OCI-LY3 (cell line): ENCODE measurements at regions not wholly inside any gene's neighbourhood (a gene's known extent, or its start where the extent isn't known, plus 50 kb on each side); places are given as distances from the start of the nearest gene placed in this dataset.

Experiments used
- EZH2phosphoT487 ChIP-seq: fragments of 200-600 bp; shearing (Covaris generic); IDR thresholded peaks from 2 replicates; pipeline ENCODE4 v1.6.1; 2018; ENCODE audit warnings: antibody characterized with exemption, mixed run types, low read depth
- TF ChIP-seq, protein P1 (sequence below): fragments of 200-600, 300-600 bp; sonication (generic); IDR thresholded peaks from 2 replicates; pipeline ENCODE4 v1.5.1; 2014; ENCODE audit warnings: antibody characterized with exemption, low read length, low read depth

DNA sequence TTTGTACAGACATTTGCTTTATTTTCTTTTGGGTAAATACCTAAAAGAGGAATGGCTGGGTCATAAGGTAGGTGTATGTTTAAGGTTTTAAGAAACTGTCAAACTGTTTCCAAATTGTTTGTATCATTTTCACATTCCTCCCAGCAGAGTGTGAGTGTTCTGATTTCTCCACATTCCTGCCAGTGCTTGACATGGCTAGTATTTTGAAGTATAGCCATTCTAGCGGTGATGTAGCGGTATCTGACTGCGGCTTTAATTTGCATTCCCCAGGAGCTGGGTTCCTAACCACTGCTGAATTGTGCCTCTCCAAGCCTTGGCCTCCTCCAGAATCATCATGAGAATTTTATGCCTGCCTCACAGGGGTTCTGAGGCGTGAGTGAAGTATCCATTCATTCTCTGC lies 61.8 kb upstream of the ARL4C start:
- TF ChIP-seq, protein P1, sequence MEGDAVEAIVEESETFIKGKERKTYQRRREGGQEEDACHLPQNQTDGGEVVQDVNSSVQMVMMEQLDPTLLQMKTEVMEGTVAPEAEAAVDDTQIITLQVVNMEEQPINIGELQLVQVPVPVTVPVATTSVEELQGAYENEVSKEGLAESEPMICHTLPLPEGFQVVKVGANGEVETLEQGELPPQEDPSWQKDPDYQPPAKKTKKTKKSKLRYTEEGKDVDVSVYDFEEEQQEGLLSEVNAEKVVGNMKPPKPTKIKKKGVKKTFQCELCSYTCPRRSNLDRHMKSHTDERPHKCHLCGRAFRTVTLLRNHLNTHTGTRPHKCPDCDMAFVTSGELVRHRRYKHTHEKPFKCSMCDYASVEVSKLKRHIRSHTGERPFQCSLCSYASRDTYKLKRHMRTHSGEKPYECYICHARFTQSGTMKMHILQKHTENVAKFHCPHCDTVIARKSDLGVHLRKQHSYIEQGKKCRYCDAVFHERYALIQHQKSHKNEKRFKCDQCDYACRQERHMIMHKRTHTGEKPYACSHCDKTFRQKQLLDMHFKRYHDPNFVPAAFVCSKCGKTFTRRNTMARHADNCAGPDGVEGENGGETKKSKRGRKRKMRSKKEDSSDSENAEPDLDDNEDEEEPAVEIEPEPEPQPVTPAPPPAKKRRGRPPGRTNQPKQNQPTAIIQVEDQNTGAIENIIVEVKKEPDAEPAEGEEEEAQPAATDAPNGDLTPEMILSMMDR: no peak
- no peak for TF ChIP-seq EZH2phosphoT487
